Liver (tissue), 8 donors: ENCODE measurements at regions not wholly inside any gene's neighbourhood (a gene's known extent, or its start where the extent isn't known, plus 50 kb on each side); places are given as distances from the start of the nearest gene placed in this dataset.

Experiments used
- DNase-seq: peaks from one replicate; pipeline ENCODE4 v3.0.0-alpha.2; 2017; ENCODE audit warnings: low spot score
- H3K27ac ChIP-seq, 2 donors: one replicate each; pipeline ENCODE4 v1.7.0; 2013; ENCODE audit warnings: inconsistent platforms in 2 of 2, low read length in 2 of 2, control low read depth in 1 of 2, low read depth in 1 of 2, mild to moderate bottlenecking in 1 of 2
- H3K27me3 ChIP-seq, 4 donors: one replicate each; pipeline versions ENCODE4 v1.6.1 to v1.7.0; 2013; ENCODE audit warnings: low read length in 3 of 4, inconsistent platforms in 1 of 4, mild to moderate bottlenecking in 1 of 4, moderate library complexity in 1 of 4; ENCODE audit not compliant: control insufficient read depth in 4 of 4, insufficient read depth in 4 of 4
- H3K36me3 ChIP-seq, 4 donors: one replicate each; pipeline versions ENCODE4 v1.6.1 to v1.7.0; 2013; ENCODE audit warnings: low read length in 3 of 4, mild to moderate bottlenecking in 3 of 4, low read depth in 1 of 4, moderate library complexity in 1 of 4; ENCODE audit not compliant: control insufficient read depth in 4 of 4, insufficient read depth in 3 of 4
- H3K4me1 ChIP-seq, 4 donors: one replicate each; pipeline versions ENCODE4 v1.6.1 to v1.7.0; 2013; ENCODE audit warnings: low read length in 3 of 4, mild to moderate bottlenecking in 3 of 4, moderate library complexity in 1 of 4; ENCODE audit not compliant: control insufficient read depth in 4 of 4, insufficient read depth in 4 of 4
- H3K4me3 ChIP-seq, 3 donors: one replicate each; pipeline versions ENCODE4 v1.6.1 to v1.7.0; 2013; ENCODE audit warnings: low read length in 3 of 3, control low read depth in 1 of 3, low read depth in 1 of 3, mild to moderate bottlenecking in 1 of 3
- H3K9ac ChIP-seq, 2 donors: one replicate each; pipeline ENCODE4 v1.7.0; 2013; ENCODE audit warnings: low read length in 2 of 2, mild to moderate bottlenecking in 2 of 2, moderate library complexity in 2 of 2, control low read depth in 1 of 2, low read depth in 1 of 2
- H3K9me3 ChIP-seq, 4 donors: one replicate each; pipeline versions ENCODE4 v1.6.1 to v1.7.0; 2013; ENCODE audit warnings: low read length in 3 of 4; ENCODE audit not compliant: control insufficient read depth in 4 of 4
- ATF3 ChIP-seq: IDR thresholded peaks from 2 replicates; pipeline ENCODE4 v1.6.1; 2016; ENCODE audit warnings: antibody characterized with exemption
- CTCF ChIP-seq: fragments of 150-350 bp; IDR thresholded peaks from 2 replicates; pipeline ENCODE4 v1.5.1; 2017; ENCODE audit warnings: improper control_type of control experiment, low read depth, low read length; ENCODE audit not compliant: missing input control
- EGR1 ChIP-seq, 2 donors: IDR thresholded peaks; 2 replicates each; pipeline ENCODE4 v1.6.1; 2016 to 2018; ENCODE audit warnings: antibody characterized with exemption in 2 of 2, low read depth in 2 of 2
- FOXA1 ChIP-seq: IDR thresholded peaks from 2 replicates; pipeline ENCODE4 v1.6.1; 2016; ENCODE audit warnings: antibody characterized with exemption
- FOXA2 ChIP-seq: IDR thresholded peaks from 2 replicates; pipeline ENCODE4 v1.6.1; 2016; ENCODE audit warnings: antibody characterized with exemption
- GABPA ChIP-seq, 2 donors: IDR thresholded peaks in 1 of 2; conservative IDR thresholded peaks in 1 of 2; 2 replicates each; pipeline ENCODE4 v1.6.1; 2016; ENCODE audit warnings: antibody characterized with exemption in 2 of 2, mild to moderate bottlenecking in 1 of 2, moderate library complexity in 1 of 2
- HNF4A ChIP-seq, 2 donors: conservative IDR thresholded peaks; 2 replicates each; pipeline ENCODE4 v1.6.1; 2016; ENCODE audit warnings: antibody characterized with exemption in 2 of 2, mild to moderate bottlenecking in 2 of 2
- HNF4G ChIP-seq: IDR thresholded peaks from 2 replicates; pipeline ENCODE4 v1.6.1; 2016; ENCODE audit warnings: antibody characterized with exemption
- JUND ChIP-seq, 2 donors: IDR thresholded peaks; 2 replicates each; pipeline ENCODE4 v1.6.1; 2016; ENCODE audit warnings: antibody characterized with exemption in 2 of 2
- MAX ChIP-seq: IDR thresholded peaks from 2 replicates; pipeline ENCODE4 v1.6.1; 2016; ENCODE audit warnings: antibody characterized with exemption
- NR2F2 ChIP-seq: IDR thresholded peaks from 2 replicates; pipeline ENCODE4 v1.6.1; 2016; ENCODE audit warnings: antibody characterized with exemption
- RAD21 ChIP-seq, 2 donors: IDR thresholded peaks; 2 replicates each; pipeline ENCODE4 v1.6.1; 2016; ENCODE audit warnings: antibody characterized with exemption in 2 of 2, mild to moderate bottlenecking in 2 of 2
- REST ChIP-seq: IDR thresholded peaks from 2 replicates; pipeline ENCODE4 v1.6.1; 2016; ENCODE audit warnings: antibody characterized with exemption, mild to moderate bottlenecking
- RXRA ChIP-seq, 2 donors: IDR thresholded peaks; 2 replicates each; pipeline ENCODE4 v1.6.1; 2017 to 2018; ENCODE audit warnings: antibody characterized with exemption in 2 of 2, mild to moderate bottlenecking in 1 of 2
- SP1 ChIP-seq: IDR thresholded peaks from 2 replicates; pipeline ENCODE4 v1.6.1; 2018; ENCODE audit warnings: antibody characterized with exemption, mild to moderate bottlenecking
- TAF1 ChIP-seq: conservative IDR thresholded peaks from 2 replicates; pipeline ENCODE4 v1.6.1; 2016; ENCODE audit warnings: antibody characterized with exemption, mild to moderate bottlenecking
- YY1 ChIP-seq: IDR thresholded peaks from 2 replicates; pipeline ENCODE4 v1.6.1; 2016; ENCODE audit warnings: antibody characterized with exemption, mild to moderate bottlenecking
- ZBTB33 ChIP-seq: IDR thresholded peaks from 2 replicates; pipeline ENCODE4 v1.6.1; 2016; ENCODE audit warnings: antibody characterized with exemption
- WGBS: extraction: QIAGEN DNeasy Blood & Tissue Kit; methylation state at CpG from one replicate; pipeline ENCODE4 v1.1.7; 2013; 5-methylcytosine and 5-hydroxymethylcytosine counted together
- donor health status: healthy.
- donor health status: healthy.
- donor health status: healthy.
- donor health status: healthy.
- donor health status: healthy.

- no peak for TF ChIP-seq CTCF
- TF ChIP-seq YY1 = no peak
- TF ChIP-seq JUND (IDR thresholded peaks at IDR 0.05) = no peak
Observed at GRCh38 chr1:220410611-220411010, 117.3 kb upstream of the MARK1 start (continued).

GRCh38 chr1:220409771-220410595 lies 118.0 kb upstream of the MARK1 start:
- 75% methylated on average over 13 of the region's 13 CpGs for WGBS
- no peak for DNase-seq
- no peak for TF ChIP-seq RAD21 (IDR thresholded peaks at IDR 0.05)
- TF ChIP-seq JUND (IDR thresholded peaks at IDR 0.05) = no peak
- no peak for TF ChIP-seq MAX
- TF ChIP-seq EGR1 (IDR thresholded peaks at IDR 0.05; ENCODE audit: low read depth in 2 of 2) = no peak
- TF ChIP-seq SP1 = no peak
- TF ChIP-seq FOXA1 = no peak
- no peak for TF ChIP-seq GABPA (IDR thresholded peaks at IDR 0.05 in 1 of 2, conservative IDR thresholded peaks at IDR 0.05 in 1 of 2)
- TF ChIP-seq RXRA (IDR thresholded peaks at IDR 0.05) = no peak
- TF ChIP-seq ZBTB33 = no peak
- TF ChIP-seq ATF3 = no peak
- no peak for TF ChIP-seq TAF1
- TF ChIP-seq HNF4A (conservative IDR thresholded peaks at IDR 0.05) = no peak
- no peak for TF ChIP-seq NR2F2
- no peak for TF ChIP-seq HNF4G
- no peak for TF ChIP-seq YY1
- TF ChIP-seq FOXA2 = no peak
- no peak for TF ChIP-seq REST
- no peak for TF ChIP-seq CTCF
- no peaks in the 10 kb centered on the region for H3K36me3 ChIP-seq
- no peaks in the 10 kb centered on the region for H3K9me3 ChIP-seq
- H3K9ac ChIP-seq = no peak overlapping the region
- no peak overlapping the region for H3K27ac ChIP-seq
- no peaks in the 10 kb centered on the region for H3K27me3 ChIP-seq
- H3K4me3 ChIP-seq = no peak overlapping the region
- no peaks in the 10 kb centered on the region for H3K4me1 ChIP-seq
